ENCODE measurements at regions not wholly inside any gene's neighbourhood (a gene's known extent, or its start where the extent isn't known, plus 50 kb on each side); places are given as distances from the start of the nearest gene placed in this dataset.

- TF ChIP-seq TAF1 (IDR thresholded peaks at IDR 0.05; ENCODE audit: borderline replicate concordance, insufficient read depth, low read length) (no peak), SIN3A (IDR thresholded peaks at IDR 0.05; ENCODE audit: borderline replicate concordance, insufficient read depth, low read length) (no peak), POLR2AphosphoS5 (IDR thresholded peaks at IDR 0.05; ENCODE audit: low read depth, low read length) (no peak), FOXP2 (optimal IDR thresholded peaks at IDR 0.05; ENCODE audit: borderline replicate concordance, extremely low read depth, extremely low read length, insufficient read depth) (no peak)
- TF ChIP-seq, protein P1, sequence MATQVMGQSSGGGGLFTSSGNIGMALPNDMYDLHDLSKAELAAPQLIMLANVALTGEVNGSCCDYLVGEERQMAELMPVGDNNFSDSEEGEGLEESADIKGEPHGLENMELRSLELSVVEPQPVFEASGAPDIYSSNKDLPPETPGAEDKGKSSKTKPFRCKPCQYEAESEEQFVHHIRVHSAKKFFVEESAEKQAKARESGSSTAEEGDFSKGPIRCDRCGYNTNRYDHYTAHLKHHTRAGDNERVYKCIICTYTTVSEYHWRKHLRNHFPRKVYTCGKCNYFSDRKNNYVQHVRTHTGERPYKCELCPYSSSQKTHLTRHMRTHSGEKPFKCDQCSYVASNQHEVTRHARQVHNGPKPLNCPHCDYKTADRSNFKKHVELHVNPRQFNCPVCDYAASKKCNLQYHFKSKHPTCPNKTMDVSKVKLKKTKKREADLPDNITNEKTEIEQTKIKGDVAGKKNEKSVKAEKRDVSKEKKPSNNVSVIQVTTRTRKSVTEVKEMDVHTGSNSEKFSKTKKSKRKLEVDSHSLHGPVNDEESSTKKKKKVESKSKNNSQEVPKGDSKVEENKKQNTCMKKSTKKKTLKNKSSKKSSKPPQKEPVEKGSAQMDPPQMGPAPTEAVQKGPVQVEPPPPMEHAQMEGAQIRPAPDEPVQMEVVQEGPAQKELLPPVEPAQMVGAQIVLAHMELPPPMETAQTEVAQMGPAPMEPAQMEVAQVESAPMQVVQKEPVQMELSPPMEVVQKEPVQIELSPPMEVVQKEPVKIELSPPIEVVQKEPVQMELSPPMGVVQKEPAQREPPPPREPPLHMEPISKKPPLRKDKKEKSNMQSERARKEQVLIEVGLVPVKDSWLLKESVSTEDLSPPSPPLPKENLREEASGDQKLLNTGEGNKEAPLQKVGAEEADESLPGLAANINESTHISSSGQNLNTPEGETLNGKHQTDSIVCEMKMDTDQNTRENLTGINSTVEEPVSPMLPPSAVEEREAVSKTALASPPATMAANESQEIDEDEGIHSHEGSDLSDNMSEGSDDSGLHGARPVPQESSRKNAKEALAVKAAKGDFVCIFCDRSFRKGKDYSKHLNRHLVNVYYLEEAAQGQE (IDR thresholded peaks at IDR 0.05; ENCODE audit: insufficient read depth in 1 of 2, low read depth in 2 of 2, low read length in 2 of 2), result no peak
Observed at GRCh38 chr16:6949240-6949639, 383.4 kb upstream of the RBFOX1 start.
